ENCODE measurements at regions not wholly inside any gene's neighbourhood (a gene's known extent, or its start where the extent isn't known, plus 50 kb on each side); places are given as distances from the start of the nearest gene placed in this dataset.

DNA sequence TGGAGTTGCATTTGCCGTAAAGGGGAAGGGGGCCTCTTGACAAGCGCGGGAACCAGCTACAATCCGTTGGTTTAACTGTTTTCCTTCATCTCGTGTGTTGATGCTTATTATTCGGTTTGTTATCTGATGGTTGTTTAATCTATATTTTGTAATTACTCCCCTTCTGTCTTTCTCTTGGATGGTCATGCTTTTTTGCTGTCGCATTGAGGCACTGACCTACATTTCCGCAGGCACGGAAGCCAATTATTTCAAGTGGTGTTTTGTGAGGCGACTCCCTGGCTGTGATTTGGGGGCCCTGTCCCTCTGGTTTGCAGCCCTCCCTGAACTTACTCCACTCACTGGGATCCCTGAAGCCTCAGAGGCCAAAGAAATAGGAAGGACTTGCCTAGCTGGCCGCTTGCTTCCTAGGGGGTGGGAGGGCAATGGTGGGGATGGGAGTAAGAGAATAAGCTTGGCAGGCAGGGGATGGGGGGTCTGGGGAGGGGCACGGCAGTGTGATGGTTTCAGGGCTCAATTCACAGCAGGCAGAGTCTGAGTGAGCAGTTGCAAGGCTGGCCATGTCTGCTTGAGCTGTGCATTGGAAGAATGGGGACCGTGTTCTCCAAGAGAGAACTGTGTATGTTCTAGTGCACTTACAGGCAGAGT is 165.8 kb upstream of the B3GAT1 start:
- Histone ChIP-seq H3K9me3 (ENCODE audit: control insufficient read depth in 1 of 2, insufficient read depth in 1 of 2, low read depth in 1 of 2, low read length in 2 of 2) (no peaks in the 10 kb centered on the region), H3K4me2 (ENCODE audit: low read length) (no peak overlapping the region), H2AFZ (ENCODE audit: low read depth, low read length, poor library complexity, severe bottlenecking) (no peak overlapping the region), H3K27ac (ENCODE audit: low read depth, low read length) (no peak overlapping the region), H3K9me2 (ENCODE audit: insufficient read depth) (no peaks in the 10 kb centered on the region), H3K9ac (ENCODE audit: low read length) (no peak overlapping the region), H4K20me1 (ENCODE audit: insufficient read depth) (no peaks in the 10 kb centered on the region), H3K79me2 (ENCODE audit: insufficient read depth, low read length) (no peaks in the 10 kb centered on the region), H3K4me1 (ENCODE audit: control insufficient read depth in 1 of 2, insufficient read depth in 2 of 2, low read length in 2 of 2) (peaks cover 9 to 13% of the 10 kb centered on the region in 2 experiments), H3K36me3 (ENCODE audit: control insufficient read depth in 1 of 2, insufficient read depth in 2 of 2, low read length in 2 of 2) (no peaks in the 10 kb centered on the region), H3K4me3 (replicated peaks in 1 of 2; ENCODE audit: low read depth in 1 of 2, low read length in 2 of 2) (no peak overlapping the region), H3K27me3 (ENCODE audit: insufficient read depth, low read length) (no peaks in the 10 kb centered on the region)
- no peak for ATAC-seq
- no TSS peak for BruUV-seq (replicated peaks)
- POLR2A ChIA-PET, result no interaction called here
- TF ChIP-seq ATF3 (IDR thresholded peaks at IDR 0.05), result no peak
- CTCF ChIA-PET, result no interaction called here
- RAD21 ChIA-PET (ENCODE audit: low non-redundant PET in 1 of 2, low total read pairs in 2 of 2, uncharacterized antibody in 2 of 2, unreplicated experiment in 2 of 2), result no interaction called here
- DNase-seq (ENCODE audit: low read depth, low spot score), result no peak
- intact Hi-C loops (cut with micrococcal nuclease), result loop anchor here (10.0 kb wide), 1 partner anchor 323 kb away; the partner anchor contains the start of genes ACAD8 and THYN1

DNA sequence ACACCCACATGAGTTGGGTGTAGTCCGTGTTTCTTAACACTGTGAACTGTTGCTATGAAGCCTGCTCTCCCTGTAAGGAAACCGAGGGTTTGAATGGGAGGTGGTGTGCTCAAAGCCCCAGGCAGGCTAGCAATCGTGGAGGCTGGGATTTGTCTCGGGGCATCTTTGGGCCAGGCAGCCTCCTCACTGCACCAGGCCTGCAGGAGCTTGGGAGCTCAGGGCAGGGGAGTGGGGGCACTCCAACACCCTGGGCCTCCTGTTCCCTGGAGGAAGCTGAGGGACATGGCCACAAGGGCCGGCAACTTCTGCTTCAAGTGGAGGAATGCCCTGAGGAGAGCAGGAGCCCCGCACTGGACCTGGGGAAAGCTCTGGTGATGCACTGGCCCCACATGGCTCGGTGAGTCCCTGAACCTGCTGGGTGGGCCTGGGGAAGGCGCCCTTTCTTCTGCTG is 164.7 kb upstream of the B3GAT1 start:
- Histone ChIP-seq H3K9ac (ENCODE audit: low read length) (no peak overlapping the region), H3K27ac (ENCODE audit: low read depth, low read length) (no peak overlapping the region), H3K4me3 (replicated peaks in 1 of 2; ENCODE audit: low read depth in 1 of 2, low read length in 2 of 2) (no peak overlapping the region), H3K27me3 (ENCODE audit: insufficient read depth, low read length) (no peaks in the 10 kb centered on the region), H3K79me2 (ENCODE audit: insufficient read depth, low read length) (no peaks in the 10 kb centered on the region), H2AFZ (ENCODE audit: low read depth, low read length, poor library complexity, severe bottlenecking) (no peak overlapping the region), H3K4me2 (ENCODE audit: low read length) (no peak overlapping the region), H3K36me3 (ENCODE audit: control insufficient read depth in 1 of 2, insufficient read depth in 2 of 2, low read length in 2 of 2) (no peaks in the 10 kb centered on the region), H3K4me1 (ENCODE audit: control insufficient read depth in 1 of 2, insufficient read depth in 2 of 2, low read length in 2 of 2) (peaks cover 9 to 13% of the 10 kb centered on the region in 2 experiments), H3K9me2 (ENCODE audit: insufficient read depth) (no peaks in the 10 kb centered on the region), H3K9me3 (ENCODE audit: control insufficient read depth in 1 of 2, insufficient read depth in 1 of 2, low read depth in 1 of 2, low read length in 2 of 2) (no peaks in the 10 kb centered on the region), H4K20me1 (ENCODE audit: insufficient read depth) (no peaks in the 10 kb centered on the region)
- CTCF ChIA-PET, result no interaction called here
- RAD21 ChIA-PET (ENCODE audit: low non-redundant PET in 1 of 2, low total read pairs in 2 of 2, uncharacterized antibody in 2 of 2, unreplicated experiment in 2 of 2), result no interaction called here
- intact Hi-C loops (cut with micrococcal nuclease), result loop anchor here (10.0 kb wide), 1 partner anchor 322 kb away; the partner anchor contains the start of genes ACAD8 and THYN1
- no peak for TF ChIP-seq SIN3A (IDR thresholded peaks at IDR 0.05; ENCODE audit: low read depth)
- no peak for TF ChIP-seq CBX3 (IDR thresholded peaks at IDR 0.05; ENCODE audit: low read depth)
- no peak for TF ChIP-seq ZFX (IDR thresholded peaks at IDR 0.05)
- TF ChIP-seq POLR2A (IDR thresholded peaks at IDR 0.05; ENCODE audit: borderline replicate concordance, extremely low read depth, insufficient read depth, insufficient read length), result no peak
- TF ChIP-seq ATF3 (IDR thresholded peaks at IDR 0.05), result no peak
- no peak for TF ChIP-seq EZH2phosphoT487 (IDR thresholded peaks at IDR 0.05; ENCODE audit: borderline replicate concordance)
- TF ChIP-seq TCF7L2 (IDR thresholded peaks at IDR 0.05; ENCODE audit: borderline replicate concordance, extremely low read depth, insufficient read depth, insufficient read length), result no peak
- no peak for TF ChIP-seq FOSL1 (IDR thresholded peaks at IDR 0.05; ENCODE audit: low read depth)
- TF ChIP-seq ZBTB33 (IDR thresholded peaks at IDR 0.05; ENCODE audit: extremely low read depth, insufficient replicate concordance, low read length), result no peak
- no peak for TF ChIP-seq CTCF (IDR thresholded peaks at IDR 0.05 in 2 of 3, conservative IDR thresholded peaks at IDR 0.05 in 1 of 3; ENCODE audit: borderline replicate concordance in 1 of 3, insufficient read depth in 1 of 3, low read depth in 2 of 3, low read length in 2 of 3)
- no peak for TF ChIP-seq EZH2 (IDR thresholded peaks at IDR 0.05)
- TF ChIP-seq YY1 (IDR thresholded peaks at IDR 0.05; ENCODE audit: extremely low read depth, insufficient replicate concordance, low read depth, low read length), result no peak
- DNase-seq (ENCODE audit: low read depth, low spot score) (no peak), ATAC-seq (no peak)
- BruUV-seq (replicated peaks), result no TSS peak
- POLR2A ChIA-PET, result no interaction called here

Data from HCT116 (cell line).